Heart left ventricle (tissue), 16 donors: ENCODE measurements at regions not wholly inside any gene's neighbourhood (a gene's known extent, or its start where the extent isn't known, plus 50 kb on each side); places are given as distances from the start of the nearest gene placed in this dataset.

Experiments used
- ATAC-seq, 4 donors: fragments of 200-7000 bp; cut with Tn5 transposase; one replicate each; pipeline ENCODE4 v1.9.1; 2020 to 2022; ENCODE audit warnings: moderate library complexity in 4 of 4, mild to moderate bottlenecking in 3 of 4, moderate number of reproducible peaks in 1 of 4
- DNase-seq, 5 donors: peaks; one replicate each; pipeline ENCODE4 v3.0.0-alpha.2; 2020
- H3K27ac ChIP-seq, 12 donors: fragments of 200-600 bp; sonication (generic) in 4 of 12; one replicate each; pipeline versions ENCODE4 v1.5.0 to v1.8.0; 2016 to 2022; ENCODE audit warnings: mild to moderate bottlenecking in 2 of 12
- H3K27me3 ChIP-seq, 9 donors: fragments of 200-600 bp; sonication (generic) in 2 of 9; one replicate each; pipeline versions ENCODE4 v1.5.1 to v1.8.0; 2016 to 2022; ENCODE audit warnings: mild to moderate bottlenecking in 3 of 9
- H3K36me3 ChIP-seq, 9 donors: fragments of 200-600 bp; sonication (generic) in 2 of 9; one replicate each; pipeline versions ENCODE4 v1.5.0 to v1.8.0; 2018 to 2022; ENCODE audit warnings: mild to moderate bottlenecking in 2 of 9
- H3K4me1 ChIP-seq, 12 donors: fragments of 200-600 bp; sonication (generic) in 4 of 12; one replicate each; pipeline versions ENCODE4 v1.5.0 to v1.8.0; 2016 to 2022; ENCODE audit warnings: mild to moderate bottlenecking in 3 of 12
- H3K4me3 ChIP-seq, 12 donors: fragments of 200-600 bp; sonication (generic) in 4 of 12; one replicate each; pipeline versions ENCODE4 v1.5.0 to v1.8.0; 2017 to 2022; ENCODE audit warnings: mild to moderate bottlenecking in 9 of 12, moderate library complexity in 4 of 12
- H3K9me3 ChIP-seq, 12 donors: fragments of 200-600 bp; sonication (generic) in 4 of 12; one replicate each; pipeline versions ENCODE4 v1.5.0 to v1.8.0; 2016 to 2022; ENCODE audit warnings: mild to moderate bottlenecking in 1 of 12
- POLR2A ChIP-seq, 2 donors: fragments of 450-650 bp; IDR thresholded peaks; one replicate each; pipeline ENCODE4 v1.6.1; 2017; ENCODE audit warnings: antibody characterized with exemption in 2 of 2, mild to moderate bottlenecking in 2 of 2, moderate library complexity in 2 of 2
- WGBS, 4 donors: extraction: QIAGEN DNeasy Blood & Tissue Kit in 2 of 4; methylation state at CpG; one replicate each; pipeline versions ENCODE4 v1.1.5 to v1.1.7; 2013 to 2018; 5-methylcytosine and 5-hydroxymethylcytosine counted together
- intact Hi-C, 10 donors: fragments of 100-400 bp; cut with DNase I; formaldehyde crosslinking; loops; one replicate each; pipeline versions ENCODE4 v1.11.1 to v1.14.2; 2022
- TF ChIP-seq, protein P1 (sequence below), 12 donors: fragments of 200-600 bp; sonication (generic) in 4 of 12; IDR thresholded peaks; one replicate each; pipeline versions ENCODE4 v1.5.0 to v1.8.0; 2018 to 2022; ENCODE audit warnings: antibody characterized with exemption in 12 of 12, mild to moderate bottlenecking in 5 of 12
- donor health status: ischemic (EF 13 %, LVEDD 7.1; RV severe dilation, severe dysfunction).
- donor health status: healthy with polysubstance abuse.
- donor health status: DM: no; HTN: yes; CAD: no.
- donor health status: DM: no; HTN: no; CAD: no.
- donor health status: ischemic (EF 25% LVEDD 6.9; RV normal size, moderate dysfunction).
- donor health status: ischemic (EF 25% LVEDD 5.7; RV mildly dilated, moderate dysfunction).
- donor health status: healthy.
- donor health status: DM: yes; HTN: yes; CAD: no.
- donor health status: ischemic (EF 35%, LVEDD 5.7; RV mildly dilated, moderate dysfunction).
- donor health status: nonischemic (EF 11% LVEDD 7.7; RV severe dilation, severe dysfunction).
- donor health status: DM: yes; HTN: yes; CAD: no.
- donor health status: PGD.
- donor health status: ischemic (EF 29% LVEDD 5.4; RV normal size, mild dysfunction).
- donor health status: nonischemic (EF 23%, LVEDD 6.1; RV moderate dilation, normal function).

DNA sequence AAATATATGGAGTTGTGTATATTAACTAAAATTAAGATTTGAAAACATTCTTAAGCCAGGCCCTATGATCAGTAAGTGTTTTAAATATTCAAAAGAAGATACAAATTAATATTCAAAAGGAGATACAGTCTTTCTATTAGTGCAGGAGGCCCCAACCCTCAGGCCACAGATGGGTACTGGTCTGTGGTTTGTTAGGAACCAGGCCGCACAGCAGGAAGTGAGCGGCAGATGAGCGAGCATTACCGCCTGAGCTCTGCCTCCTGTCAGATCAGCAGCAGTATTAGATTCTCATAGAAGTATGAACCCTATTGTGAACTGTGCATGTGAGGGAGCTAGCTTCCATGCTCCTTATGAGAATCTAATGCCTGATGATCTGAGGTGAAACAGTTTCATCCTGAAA lies 232.9 kb downstream of the FOXO1 start:
- 88 to 94% (median 89%) methylated on average over 4 of the region's 4 CpGs for whole genome bisulfite sequencing, 4 donors
- no peak for TF ChIP-seq POLR2A (IDR thresholded peaks at IDR 0.05)
- TF ChIP-seq, protein P1, sequence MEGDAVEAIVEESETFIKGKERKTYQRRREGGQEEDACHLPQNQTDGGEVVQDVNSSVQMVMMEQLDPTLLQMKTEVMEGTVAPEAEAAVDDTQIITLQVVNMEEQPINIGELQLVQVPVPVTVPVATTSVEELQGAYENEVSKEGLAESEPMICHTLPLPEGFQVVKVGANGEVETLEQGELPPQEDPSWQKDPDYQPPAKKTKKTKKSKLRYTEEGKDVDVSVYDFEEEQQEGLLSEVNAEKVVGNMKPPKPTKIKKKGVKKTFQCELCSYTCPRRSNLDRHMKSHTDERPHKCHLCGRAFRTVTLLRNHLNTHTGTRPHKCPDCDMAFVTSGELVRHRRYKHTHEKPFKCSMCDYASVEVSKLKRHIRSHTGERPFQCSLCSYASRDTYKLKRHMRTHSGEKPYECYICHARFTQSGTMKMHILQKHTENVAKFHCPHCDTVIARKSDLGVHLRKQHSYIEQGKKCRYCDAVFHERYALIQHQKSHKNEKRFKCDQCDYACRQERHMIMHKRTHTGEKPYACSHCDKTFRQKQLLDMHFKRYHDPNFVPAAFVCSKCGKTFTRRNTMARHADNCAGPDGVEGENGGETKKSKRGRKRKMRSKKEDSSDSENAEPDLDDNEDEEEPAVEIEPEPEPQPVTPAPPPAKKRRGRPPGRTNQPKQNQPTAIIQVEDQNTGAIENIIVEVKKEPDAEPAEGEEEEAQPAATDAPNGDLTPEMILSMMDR (IDR thresholded peaks at IDR 0.05): no peak
- H3K9me3 ChIP-seq: no peaks in the 10 kb centered on the region
- no peaks in the 10 kb centered on the region for H3K36me3 ChIP-seq
- no peaks in the 10 kb centered on the region for H3K27me3 ChIP-seq
- intact Hi-C loops: loop anchor here in 1 of 10 donors (10.0 kb wide), 1 partner anchor 369 kb away; no protein-coding TSS in a partner anchor
- no peak for ATAC-seq
- no peak for DNase-seq
- no peak overlapping the region for H3K4me3 ChIP-seq
- peaks cover 0 to 39% (median 14%) of the 10 kb centered on the region in 12 donors for H3K4me1 ChIP-seq
- no peak overlapping the region for H3K27ac ChIP-seq

DNA sequence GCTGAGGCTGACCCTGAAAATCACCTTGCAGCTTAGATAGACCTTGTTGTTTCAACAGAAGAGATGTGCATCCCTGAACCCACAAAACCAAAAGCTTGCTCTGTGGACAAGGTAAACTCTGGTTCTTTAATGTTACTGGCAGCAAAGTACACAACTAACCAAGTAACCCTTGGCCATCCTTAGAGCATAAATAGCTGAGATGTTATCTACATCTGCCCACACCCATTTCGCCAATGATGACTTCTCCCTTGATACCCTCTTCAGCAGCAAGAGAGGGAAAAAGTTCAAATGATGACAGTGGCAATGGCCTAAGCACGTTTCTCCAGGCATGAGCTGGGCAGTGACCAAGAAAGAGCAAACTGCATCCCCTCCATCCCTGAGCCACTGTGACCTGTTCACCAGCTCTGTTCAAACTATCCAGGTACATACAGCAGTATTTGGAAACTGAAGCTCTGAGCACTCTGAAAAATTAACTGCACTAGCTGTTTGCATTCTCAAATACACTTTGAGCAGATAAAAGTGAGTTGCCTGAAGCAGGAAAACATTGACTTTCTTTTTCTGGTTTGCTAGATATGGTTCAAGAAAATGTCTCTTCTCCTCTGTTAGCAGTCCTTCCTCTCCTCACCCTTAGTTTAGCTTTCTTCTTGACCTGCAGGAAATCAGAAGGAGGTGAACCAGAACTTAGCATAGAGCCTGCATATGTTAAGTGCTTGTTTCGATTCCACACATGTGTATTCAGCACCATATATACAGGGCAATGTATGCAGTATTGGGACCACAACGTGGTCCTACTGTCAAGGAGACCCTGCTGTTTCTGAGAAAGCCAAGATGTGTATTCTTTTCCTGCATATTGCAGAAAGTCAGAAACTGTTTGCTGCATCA lies 231.7 kb downstream of the FOXO1 start:
- H3K4me3 ChIP-seq: no peak overlapping the region
- intact Hi-C loops: loop anchor here in 1 of 10 donors (10.0 kb wide), 1 partner anchor 370 kb away; no protein-coding TSS in a partner anchor
- ATAC-seq (no peak), DNase-seq (no peak)
- WGBS, 4 donors: 90 to 92% (median 90%) methylated on average over 4 of the region's 4 CpGs
- no peaks in the 10 kb centered on the region for H3K9me3 ChIP-seq
- H3K4me1 ChIP-seq: peaks cover 0 to 46% (median 24%) of the 10 kb centered on the region in 12 donors
- TF ChIP-seq, protein P1 (IDR thresholded peaks at IDR 0.05): no peak
- TF ChIP-seq POLR2A (IDR thresholded peaks at IDR 0.05): no peak
- H3K27ac ChIP-seq: no peak overlapping the region
- H3K27me3 ChIP-seq: no peaks in the 10 kb centered on the region
- no peaks in the 10 kb centered on the region for H3K36me3 ChIP-seq

- no peak for ATAC-seq
- peak overlapping the region in 11 of 12 donors; percentile 23 to 77 (median 72) for H3K27ac ChIP-seq
These were observed 228.3 kb downstream of the FOXO1 start for GRCh38 chr13:40438022-40438680.

More at GRCh38 chr13:40438022-40438680, 228.3 kb downstream of the FOXO1 start:
- Histone ChIP-seq H3K9me3 (no peaks in the 10 kb centered on the region), H3K27me3 (no peaks in the 10 kb centered on the region), H3K4me3 (peak overlapping the region in 1 of 12 donors; percentile 20), H3K36me3 (no peaks in the 10 kb centered on the region), H3K4me1 (peaks cover 5 to 58% (median 46%) of the 10 kb centered on the region in 12 donors)
- no peak for DNase-seq
- intact Hi-C loops: loop anchor here in 1 of 10 donors (10.0 kb wide), 1 partner anchor 373 kb away; no protein-coding TSS in a partner anchor
- no peak for TF ChIP-seq POLR2A (IDR thresholded peaks at IDR 0.05)
- TF ChIP-seq, protein P1 (IDR thresholded peaks at IDR 0.05): no peak
- WGBS, 4 donors: 64 to 74% (median 66%) methylated on average over 6 of the region's 6 CpGs
